SK-N-MC (cell line): ENCODE measurements at regions not wholly inside any gene's neighbourhood (a gene's known extent, or its start where the extent isn't known, plus 50 kb on each side); places are given as distances from the start of the nearest gene placed in this dataset.

Experiments
- EZH2 ChIP-seq: fragments of 200-600 bp; sonication (generic); IDR thresholded peaks from one replicate; pipeline ENCODE4 v1.6.1; 2017; ENCODE audit warnings: antibody characterized with exemption
- POLR2AphosphoS5 ChIP-seq: IDR thresholded peaks from 2 replicates; pipeline ENCODE4 v1.6.1; 2012; ENCODE audit warnings: mild to moderate bottlenecking, low read depth, low read length, borderline replicate concordance

- no peak for TF ChIP-seq EZH2
- TF ChIP-seq POLR2AphosphoS5 = no peak
Observed at GRCh38 chr1:176271572-176271971, 64.5 kb upstream of the COP1 start.
